ENCODE measurements at regions not wholly inside any gene's neighbourhood (a gene's known extent, or its start where the extent isn't known, plus 50 kb on each side); places are given as distances from the start of the nearest gene placed in this dataset.

DNA sequence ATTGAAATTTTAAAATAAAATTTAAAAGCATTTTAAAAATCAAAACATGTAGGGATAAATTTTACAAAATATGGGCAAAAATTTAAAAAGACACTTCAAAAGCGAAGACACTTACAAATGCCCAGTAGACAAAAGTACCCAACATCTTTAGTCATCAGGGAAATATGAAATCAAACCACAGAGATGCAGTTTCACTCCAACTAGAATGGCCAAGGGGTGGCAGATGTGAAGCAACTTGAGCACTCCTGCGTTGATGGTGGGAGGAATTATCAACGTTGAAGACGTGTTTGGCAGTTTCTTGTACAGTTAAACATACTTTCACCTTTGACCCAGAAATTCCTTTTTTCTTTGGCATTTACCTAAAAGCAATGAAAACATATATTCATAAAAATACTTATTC, 518.0 kb upstream of the SGCG start:
- H4K20me1 ChIP-seq (ENCODE audit: insufficient read depth, low read length) = no peaks in the 10 kb centered on the region
- H2BK20ac ChIP-seq (ENCODE audit: low read depth, low read length) = no peak overlapping the region
- no peak overlapping the region for H3K56ac ChIP-seq (ENCODE audit: extremely low read depth, insufficient read depth, low read length)
- no peak for DNase-seq
- H2AK9ac ChIP-seq (replicated peaks; ENCODE audit: low read depth, low read length, poor library complexity) = no peak overlapping the region
- WGBS, 2 experiments (ENCODE audit: extremely low coverage in 2 of 2, insufficient read length in 1 of 2) = no CpG with 5 or more reads among the region's 4 CpGs
- no peaks in the 10 kb centered on the region for H3K36me3 ChIP-seq (ENCODE audit: control insufficient read depth, insufficient read depth, low read length)
- dilution Hi-C loops (cut with HindIII; ENCODE audit: low sequenced_read_pairs, unreplicated experiment) = no loop called here
- TF ChIP-seq NFE2L2 (IDR thresholded peaks at IDR 0.05; ENCODE audit: low read depth, low read length) = no peak
- TF ChIP-seq ELK1 (IDR thresholded peaks at IDR 0.05; ENCODE audit: borderline replicate concordance, low read depth, low read length) = no peak
- no peak for TF ChIP-seq RAD21 (IDR thresholded peaks at IDR 0.05; ENCODE audit: low read length)
- TF ChIP-seq CEBPB (IDR thresholded peaks at IDR 0.05; ENCODE audit: low read depth, low read length) = no peak
- no peak for TF ChIP-seq RCOR1 (IDR thresholded peaks at IDR 0.05; ENCODE audit: insufficient replicate concordance, low read length)
- TF ChIP-seq CHD1 (IDR thresholded peaks at IDR 0.05; ENCODE audit: low read depth, low read length) = no peak
- no peak overlapping the region for H2BK120ac ChIP-seq (ENCODE audit: low read depth, low read length)
- no peak overlapping the region for H4K8ac ChIP-seq (ENCODE audit: low read depth in 2 of 2, low read length in 2 of 2)
- no peak overlapping the region for H2BK15ac ChIP-seq (ENCODE audit: low read depth, low read length)
- no peak for ATAC-seq (ENCODE audit: low read depth)
- no peak overlapping the region for H3K4me3 ChIP-seq (ENCODE audit: insufficient read depth, low read depth, low read length)
- H3K23ac ChIP-seq (ENCODE audit: low read depth, low read length) = no peak overlapping the region
- H3K4me1 ChIP-seq (ENCODE audit: control insufficient read depth, insufficient read depth, low read length) = no peaks in the 10 kb centered on the region
- no peak overlapping the region for H2BK5ac ChIP-seq (ENCODE audit: low read depth, low read length, poor library complexity, severe bottlenecking)
- no peaks in the 10 kb centered on the region for H3K27me3 ChIP-seq (ENCODE audit: control insufficient read depth, insufficient read depth, low read length)
- no peaks in the 10 kb centered on the region for H3K9me1 ChIP-seq (ENCODE audit: insufficient read depth, low read length)
- H2AFZ ChIP-seq (replicated peaks; ENCODE audit: low read length, poor library complexity) = no peak overlapping the region
- H3K4me2 ChIP-seq (ENCODE audit: low read depth, low read length) = no peak overlapping the region
- no TSS peak for BruUV-seq (replicated peaks)
- ChIA-PET CTCF (no interaction called here), POLR2A (ENCODE audit: unreplicated experiment) (no interaction called here)
- no peak overlapping the region for H4K5ac ChIP-seq (ENCODE audit: low read depth, low read length)
- H3K4ac ChIP-seq (ENCODE audit: low read depth, low read length) = no peak overlapping the region
- no peaks in the 10 kb centered on the region for H3K9me3 ChIP-seq (ENCODE audit: control insufficient read depth, insufficient read depth, low read length)
- no peak overlapping the region for H3K18ac ChIP-seq (ENCODE audit: low read depth, low read length)
- intact Hi-C loops (cut with micrococcal nuclease) = loop anchor here (5.0 kb wide), 1 partner anchor 935 kb away; no protein-coding TSS in a partner anchor
- H3K9ac ChIP-seq (ENCODE audit: low read depth, low read length) = no peak overlapping the region
- no peak overlapping the region for H4K91ac ChIP-seq (ENCODE audit: insufficient read depth, low read depth, low read length)
- no peaks in the 10 kb centered on the region for H3K79me1 ChIP-seq (ENCODE audit: low read depth in 1 of 2, low read length in 2 of 2)
- in situ Hi-C loops (cut with MboI; ENCODE audit: low sequenced_read_pairs) = no loop called here
- no peak overlapping the region for H3K27ac ChIP-seq (ENCODE audit: insufficient read depth, low read length)
- no peak overlapping the region for H3K14ac ChIP-seq (replicated peaks; ENCODE audit: low read depth, low read length)
- no peak overlapping the region for H2AK5ac ChIP-seq (ENCODE audit: low read depth, low read length)
